HEK293 (cell line): ENCODE measurements at regions not wholly inside any gene's neighbourhood (a gene's known extent, or its start where the extent isn't known, plus 50 kb on each side); places are given as distances from the start of the nearest gene placed in this dataset.

ENCODE experiments used
- CTCF ChIP-seq: fragments of 450-650 bp; formaldehyde crosslinking; IDR thresholded peaks from 2 replicates; pipeline ENCODE4 v1.5.1; 2016; ENCODE audit warnings: missing biosample characterization, missing genetic modification characterization
- KLF9 ChIP-seq: fragments of 450-650 bp; formaldehyde crosslinking; IDR thresholded peaks from 2 replicates; pipeline ENCODE4 v1.5.1; 2016; ENCODE audit warnings: missing biosample characterization, missing genetic modification characterization, low read depth
- MZF1 ChIP-seq: fragments of 450-650 bp; formaldehyde crosslinking; IDR thresholded peaks from 2 replicates; pipeline ENCODE4 v1.5.1; 2017; ENCODE audit warnings: missing biosample characterization, missing genetic modification characterization, borderline replicate concordance
- ZBTB1 ChIP-seq: fragments of 450-650 bp; formaldehyde crosslinking; IDR thresholded peaks from 2 replicates; pipeline ENCODE4 v1.5.1; 2016; ENCODE audit warnings: missing biosample characterization, missing genetic modification characterization
- ZBTB10 ChIP-seq: fragments of 450-650 bp; formaldehyde crosslinking; IDR thresholded peaks from 2 replicates; pipeline ENCODE4 v1.5.1; 2016; ENCODE audit warnings: missing biosample characterization, missing genetic modification characterization
- ZNF138 ChIP-seq: fragments of 450-650 bp; formaldehyde crosslinking; IDR thresholded peaks from 2 replicates; pipeline ENCODE4 v1.5.1; 2016; ENCODE audit warnings: missing biosample characterization, missing genetic modification characterization, borderline replicate concordance
- ZNF292 ChIP-seq: fragments of 450-650 bp; formaldehyde crosslinking; IDR thresholded peaks from 2 replicates; pipeline ENCODE4 v1.5.1; 2016; ENCODE audit warnings: low read depth, missing biosample characterization, missing genetic modification characterization, borderline replicate concordance
- ZNF530 ChIP-seq: fragments of 450-650 bp; formaldehyde crosslinking; IDR thresholded peaks from 2 replicates; pipeline ENCODE4 v1.5.1; 2016; ENCODE audit warnings: low read depth, missing biosample characterization, missing genetic modification characterization
- ZNF623 ChIP-seq: fragments of 450-650 bp; formaldehyde crosslinking; IDR thresholded peaks from 2 replicates; pipeline ENCODE4 v1.5.1; 2016; ENCODE audit warnings: missing biosample characterization, missing genetic modification characterization
- ZNF654 ChIP-seq: fragments of 450-650 bp; formaldehyde crosslinking; IDR thresholded peaks from 2 replicates; pipeline ENCODE4 v1.5.1; 2016; ENCODE audit warnings: low read depth, missing biosample characterization, missing genetic modification characterization
- ZSCAN16 ChIP-seq: fragments of 450-650 bp; formaldehyde crosslinking; IDR thresholded peaks from 2 replicates; pipeline ENCODE4 v1.5.1; 2016; ENCODE audit warnings: missing biosample characterization, missing genetic modification characterization
- ZSCAN18 ChIP-seq: fragments of 450-650 bp; formaldehyde crosslinking; IDR thresholded peaks from 2 replicates; pipeline ENCODE4 v1.5.1; 2016; ENCODE audit warnings: missing biosample characterization, missing genetic modification characterization
- TF ChIP-seq, protein P1 (sequence below): fragments of 450-650 bp; formaldehyde crosslinking; IDR thresholded peaks from 2 replicates; pipeline ENCODE4 v1.5.1; 2017; ENCODE audit warnings: missing biosample characterization, missing genetic modification characterization
- TF ChIP-seq, protein P2 (sequence below): fragments of 450-650 bp; IDR thresholded peaks from 2 replicates; pipeline ENCODE4 v1.5.1; 2018; ENCODE audit warnings: missing biosample characterization, mild to moderate bottlenecking, missing genetic modification characterization

GRCh38 chr3:115450036-115450435 lies 173.3 kb upstream of the GAP43 start:
- TF ChIP-seq ZBTB1 (no peak), ZNF292 (no peak), ZSCAN16 (tag by site-specific recombination) (no peak), CTCF (no peak), KLF9 (tag by site-specific recombination) (no peak), ZSCAN18 (no peak), ZNF138 (tag by site-specific recombination) (no peak), ZNF654 (tag by site-specific recombination) (no peak), ZNF530 (tag by site-specific recombination) (no peak), MZF1 (tag by site-specific recombination) (no peak), ZNF623 (tag by site-specific recombination) (no peak), ZBTB10 (tag by site-specific recombination) (no peak)
- TF ChIP-seq, protein P1, sequence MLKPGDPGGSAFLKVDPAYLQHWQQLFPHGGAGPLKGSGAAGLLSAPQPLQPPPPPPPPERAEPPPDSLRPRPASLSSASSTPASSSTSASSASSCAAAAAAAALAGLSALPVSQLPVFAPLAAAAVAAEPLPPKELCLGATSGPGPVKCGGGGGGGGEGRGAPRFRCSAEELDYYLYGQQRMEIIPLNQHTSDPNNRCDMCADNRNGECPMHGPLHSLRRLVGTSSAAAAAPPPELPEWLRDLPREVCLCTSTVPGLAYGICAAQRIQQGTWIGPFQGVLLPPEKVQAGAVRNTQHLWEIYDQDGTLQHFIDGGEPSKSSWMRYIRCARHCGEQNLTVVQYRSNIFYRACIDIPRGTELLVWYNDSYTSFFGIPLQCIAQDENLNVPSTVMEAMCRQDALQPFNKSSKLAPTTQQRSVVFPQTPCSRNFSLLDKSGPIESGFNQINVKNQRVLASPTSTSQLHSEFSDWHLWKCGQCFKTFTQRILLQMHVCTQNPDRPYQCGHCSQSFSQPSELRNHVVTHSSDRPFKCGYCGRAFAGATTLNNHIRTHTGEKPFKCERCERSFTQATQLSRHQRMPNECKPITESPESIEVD (tag by site-specific recombination), result no peak
- TF ChIP-seq, protein P2, sequence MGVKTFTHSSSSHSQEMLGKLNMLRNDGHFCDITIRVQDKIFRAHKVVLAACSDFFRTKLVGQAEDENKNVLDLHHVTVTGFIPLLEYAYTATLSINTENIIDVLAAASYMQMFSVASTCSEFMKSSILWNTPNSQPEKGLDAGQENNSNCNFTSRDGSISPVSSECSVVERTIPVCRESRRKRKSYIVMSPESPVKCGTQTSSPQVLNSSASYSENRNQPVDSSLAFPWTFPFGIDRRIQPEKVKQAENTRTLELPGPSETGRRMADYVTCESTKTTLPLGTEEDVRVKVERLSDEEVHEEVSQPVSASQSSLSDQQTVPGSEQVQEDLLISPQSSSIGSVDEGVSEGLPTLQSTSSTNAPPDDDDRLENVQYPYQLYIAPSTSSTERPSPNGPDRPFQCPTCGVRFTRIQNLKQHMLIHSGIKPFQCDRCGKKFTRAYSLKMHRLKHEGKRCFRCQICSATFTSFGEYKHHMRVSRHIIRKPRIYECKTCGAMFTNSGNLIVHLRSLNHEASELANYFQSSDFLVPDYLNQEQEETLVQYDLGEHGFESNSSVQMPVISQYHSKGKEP, result no peak
